HG02763 (cell line): ENCODE measurements at regions not wholly inside any gene's neighbourhood (a gene's known extent, or its start where the extent isn't known, plus 50 kb on each side); places are given as distances from the start of the nearest gene placed in this dataset.

Source experiments
- ATAC-seq: cut with Tn5 transposase; IDR thresholded peaks from one replicate; pipeline ENCODE4 v1.9.1; 2021; ENCODE audit warnings: mild to moderate bottlenecking, moderate library complexity; ENCODE audit not compliant: unreplicated experiment

GRCh38 chr6:91611190-91611589 lies 1024.3 kb upstream of the MAP3K7 start:
- ATAC-seq: no peak

DNA sequence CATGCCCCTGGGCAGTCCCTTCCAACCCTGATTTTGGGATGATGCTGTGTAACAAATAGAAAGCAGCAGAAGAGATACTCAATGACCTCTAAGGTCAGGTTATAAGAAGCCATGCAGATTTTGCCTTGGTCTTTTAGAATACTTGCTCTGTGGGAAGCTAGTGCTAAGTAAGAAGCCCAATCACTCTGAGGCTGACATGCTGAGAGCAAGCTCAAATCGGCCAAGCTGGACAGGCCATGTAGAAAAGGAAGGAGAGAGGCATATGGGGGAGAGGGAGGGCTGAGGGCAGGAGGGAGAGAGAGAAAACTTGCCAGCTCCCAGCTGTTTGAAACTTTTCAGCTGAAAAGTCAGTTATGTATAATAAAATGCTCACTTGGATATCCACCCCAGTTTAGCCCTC lies 1021.6 kb upstream of the MAP3K7 start:
- no peak for ATAC-seq

GRCh38 chr6:91606148-91606901 lies 1019.5 kb upstream of the MAP3K7 start:
- no peak for ATAC-seq

GRCh38 chr6:91600561-91600960 lies 1013.7 kb upstream of the MAP3K7 start:
- no peak for ATAC-seq

GRCh38 chr6:91590191-91590590 lies 1003.3 kb upstream of the MAP3K7 start:
- ATAC-seq: no peak

DNA sequence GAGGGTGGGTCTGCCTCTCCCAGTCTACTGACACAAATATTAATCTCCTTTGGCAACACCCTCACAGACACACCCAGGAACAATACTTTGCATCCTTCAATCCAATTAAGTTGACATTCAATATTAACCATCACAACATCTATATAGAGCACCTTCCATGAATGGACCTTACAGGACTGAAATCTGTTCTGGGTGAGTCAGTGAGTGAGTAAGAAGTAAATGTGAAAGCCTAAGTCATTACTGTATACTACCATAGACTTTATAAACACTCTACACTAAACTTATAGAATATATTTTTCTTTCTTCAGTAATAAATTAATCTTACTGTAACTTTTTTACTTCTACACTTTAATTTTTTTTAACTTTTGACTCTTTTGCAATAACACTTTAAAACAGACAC lies 993.8 kb upstream of the MAP3K7 start:
- ATAC-seq: no peak

- no peak for ATAC-seq
Observed at GRCh38 chr6:91575032-91575431, 988.2 kb upstream of the MAP3K7 start.

GRCh38 chr6:91573826-91574416 lies 987.0 kb upstream of the MAP3K7 start:
- no peak for ATAC-seq

DNA sequence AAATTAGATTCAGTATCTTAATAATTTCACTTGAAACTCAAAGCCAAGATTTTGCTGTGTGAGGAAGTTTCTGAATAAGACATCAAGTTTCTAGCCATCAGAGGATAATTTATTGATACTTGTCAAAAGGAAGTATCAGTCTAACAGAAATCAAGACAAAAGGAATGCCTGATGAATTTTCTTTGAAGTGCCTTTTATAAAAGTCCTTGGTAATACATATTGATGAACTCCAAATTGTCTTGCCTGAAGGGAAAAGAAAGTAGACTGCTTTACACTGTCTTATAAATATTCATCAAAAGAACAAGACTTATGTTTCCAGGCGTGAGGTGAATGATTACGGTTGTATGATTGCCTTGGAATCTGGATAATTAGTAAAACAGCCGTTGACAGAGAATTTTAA lies 986.0 kb upstream of the MAP3K7 start:
- ATAC-seq: no peak

- ATAC-seq: no peak
Observed at GRCh38 chr6:91569071-91569470, 982.2 kb upstream of the MAP3K7 start.

DNA sequence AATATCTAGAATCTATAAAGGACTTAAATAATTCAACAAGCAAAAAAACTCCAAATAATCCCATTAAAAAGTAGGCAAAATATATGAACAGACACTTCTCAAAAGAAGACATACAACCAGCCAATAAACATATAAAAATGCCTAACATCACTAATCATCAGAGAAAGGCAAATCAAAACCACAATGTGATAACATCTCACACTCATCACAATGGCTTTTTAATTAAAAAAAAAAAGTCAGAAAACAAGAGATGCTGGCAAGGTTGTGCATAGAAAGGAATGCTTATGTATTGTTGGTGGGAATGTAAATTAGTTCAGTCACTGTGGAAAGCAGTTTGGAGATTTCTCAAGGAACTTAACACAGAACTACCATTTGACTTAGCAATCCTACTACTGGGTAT lies 979.6 kb upstream of the MAP3K7 start:
- ATAC-seq: no peak

- no peak for ATAC-seq
Observed at GRCh38 chr6:91565207-91565606, 978.3 kb upstream of the MAP3K7 start.

- no peak for ATAC-seq
Observed at GRCh38 chr6:91562955-91563354, 976.1 kb upstream of the MAP3K7 start.

- ATAC-seq: no peak
Observed at GRCh38 chr6:91560409-91560808, 973.5 kb upstream of the MAP3K7 start.

- ATAC-seq: no peak
Observed at GRCh38 chr6:91540902-91541301, 954.0 kb upstream of the MAP3K7 start.

DNA sequence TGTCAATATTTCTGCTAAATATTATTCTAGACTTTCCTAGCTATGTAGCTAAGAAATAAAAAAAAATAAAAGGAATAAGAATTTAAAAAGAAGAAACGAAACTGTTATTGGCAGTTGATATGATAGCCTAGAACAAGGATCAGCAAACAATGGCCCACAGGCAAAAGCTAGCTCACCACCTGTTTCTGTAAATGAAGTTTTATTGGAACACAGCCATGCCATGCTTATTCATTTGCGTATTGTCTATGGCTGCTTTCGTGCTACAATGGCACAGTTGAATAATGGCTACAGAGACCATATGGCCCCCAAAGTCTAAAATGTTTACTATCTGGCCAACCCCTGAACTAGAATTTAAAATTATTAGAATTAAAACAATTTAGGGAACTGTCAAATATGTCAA lies 952.6 kb upstream of the MAP3K7 start:
- no peak for ATAC-seq

DNA sequence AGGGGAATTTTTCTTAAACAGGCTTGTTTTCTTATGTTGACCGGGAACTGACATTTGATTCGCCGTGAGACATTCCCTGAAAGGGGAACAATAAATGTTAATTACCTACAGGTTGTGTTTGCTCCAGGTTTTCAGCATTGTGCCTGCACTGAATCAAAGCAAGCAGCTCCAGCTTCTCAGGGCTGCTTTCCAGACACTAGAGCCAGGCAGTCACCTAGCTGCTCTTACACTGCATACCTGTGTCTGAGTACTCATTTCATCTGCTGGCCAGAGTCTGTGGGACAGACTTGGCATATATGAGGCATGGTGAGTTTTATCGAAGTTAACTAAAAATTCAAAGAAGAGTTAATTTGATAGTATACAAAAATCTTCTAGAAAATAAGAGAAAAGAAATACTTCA lies 951.8 kb upstream of the MAP3K7 start:
- ATAC-seq: no peak

GRCh38 chr6:91534614-91535013 lies 947.7 kb upstream of the MAP3K7 start:
- no peak for ATAC-seq

GRCh38 chr6:91523511-91523910 lies 936.6 kb upstream of the MAP3K7 start:
- ATAC-seq: no peak

GRCh38 chr6:91521999-91522398 lies 935.1 kb upstream of the MAP3K7 start:
- ATAC-seq: no peak

DNA sequence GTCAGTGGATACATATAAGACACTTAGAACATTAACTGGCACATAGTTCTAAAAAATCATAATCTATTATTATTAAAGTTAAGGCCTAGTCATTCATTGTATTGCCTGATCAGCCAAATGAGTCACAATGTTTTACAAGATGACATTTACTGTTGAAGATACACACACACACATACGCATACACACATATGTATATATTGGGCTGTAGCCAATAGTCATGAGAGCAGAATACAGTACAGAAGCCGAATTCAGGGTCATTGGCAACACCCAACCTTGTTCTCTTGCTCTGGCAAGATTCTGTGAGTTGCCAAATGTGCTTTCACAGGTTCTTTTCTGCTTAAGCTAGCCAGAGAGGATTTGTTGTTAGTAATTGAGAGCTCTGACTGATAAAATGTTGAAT lies 922.8 kb upstream of the MAP3K7 start:
- ATAC-seq: no peak

GRCh38 chr6:91509039-91509438 lies 922.2 kb upstream of the MAP3K7 start:
- no peak for ATAC-seq

DNA sequence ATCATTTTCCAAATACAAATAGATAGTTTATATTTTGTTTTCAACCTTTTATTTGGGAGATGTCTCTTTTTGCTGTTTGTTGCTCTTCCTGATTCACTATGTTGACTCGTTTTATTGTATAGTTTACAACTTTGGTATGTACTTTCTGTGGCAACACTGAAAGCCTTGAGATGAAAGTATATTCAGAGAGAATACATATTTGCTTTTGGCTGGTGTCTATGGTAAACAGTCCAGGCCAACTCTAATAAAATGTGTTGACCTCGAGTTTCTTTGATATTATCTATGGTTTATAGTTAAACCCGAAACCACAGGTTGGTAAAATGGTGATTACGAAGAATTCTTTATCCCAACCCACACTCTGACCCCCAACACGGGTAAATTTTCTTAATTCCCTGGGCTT lies 919.6 kb upstream of the MAP3K7 start:
- ATAC-seq: no peak
